Activated CD4-positive, CD25-positive, alpha-beta regulatory T cell treated with anti-CD3 and anti-CD28 coated beads, Interleukin-2, amount 50 U/mL, for 24 hours (primary cell): ENCODE measurements at regions not wholly inside any gene's neighbourhood (a gene's known extent, or its start where the extent isn't known, plus 50 kb on each side); places are given as distances from the start of the nearest gene placed in this dataset.
"Not testable (repeated sequence)": the region's sequence is repeated elsewhere in the genome, so short reads cannot be mapped to it uniquely, and the experiment has no call there.

Source experiments
- ATAC-seq, 2 donors: fragments of 150-1000 bp; cut with Tn5 transposase; one replicate each; pipeline ENCODE4 v1.10.0; 2021; ENCODE audit warnings: mild to moderate bottlenecking in 1 of 2, moderate library complexity in 1 of 2

DNA sequence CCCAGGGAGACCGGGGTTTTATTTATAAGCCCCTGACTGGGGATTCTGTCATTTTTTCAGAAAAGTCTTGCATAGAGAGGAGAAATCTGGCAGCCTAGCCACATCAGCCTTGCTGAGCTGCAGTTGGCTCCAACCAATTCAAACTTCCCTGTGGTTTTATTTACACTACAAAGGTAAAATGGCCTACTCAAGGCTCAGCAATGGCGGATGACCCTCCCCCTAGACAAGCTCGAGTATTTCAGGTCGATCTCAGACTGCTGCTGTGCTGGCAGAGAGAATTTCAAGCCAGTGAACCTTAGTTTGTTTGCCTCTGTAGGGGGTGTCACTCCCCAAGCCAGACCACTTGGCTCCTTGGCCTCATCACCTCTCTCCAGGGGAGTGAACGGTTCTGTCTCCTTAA lies 52.9 kb downstream of the CDY2A start:
- not testable (repeated sequence) for ATAC-seq

DNA sequence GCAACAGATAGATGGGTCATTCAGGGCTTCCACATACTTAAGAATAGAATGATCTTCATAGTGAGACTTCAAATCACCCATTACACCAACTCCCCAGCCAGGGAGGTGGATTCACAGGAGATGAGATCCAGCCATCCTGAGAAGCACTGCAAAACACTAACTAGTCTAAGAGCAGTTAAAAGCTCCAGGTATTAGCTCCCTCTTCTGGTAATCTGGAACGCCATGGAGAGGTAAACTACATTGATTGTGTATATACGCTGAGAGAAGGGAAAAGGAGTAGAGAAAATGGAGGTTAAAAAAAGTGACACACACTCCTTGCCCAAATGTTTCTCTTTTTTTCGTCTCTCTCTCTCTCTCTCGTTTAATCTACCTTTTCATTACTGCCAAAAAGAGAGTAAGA lies 60.3 kb downstream of the CDY2A start:
- ATAC-seq = not testable (repeated sequence)

DNA sequence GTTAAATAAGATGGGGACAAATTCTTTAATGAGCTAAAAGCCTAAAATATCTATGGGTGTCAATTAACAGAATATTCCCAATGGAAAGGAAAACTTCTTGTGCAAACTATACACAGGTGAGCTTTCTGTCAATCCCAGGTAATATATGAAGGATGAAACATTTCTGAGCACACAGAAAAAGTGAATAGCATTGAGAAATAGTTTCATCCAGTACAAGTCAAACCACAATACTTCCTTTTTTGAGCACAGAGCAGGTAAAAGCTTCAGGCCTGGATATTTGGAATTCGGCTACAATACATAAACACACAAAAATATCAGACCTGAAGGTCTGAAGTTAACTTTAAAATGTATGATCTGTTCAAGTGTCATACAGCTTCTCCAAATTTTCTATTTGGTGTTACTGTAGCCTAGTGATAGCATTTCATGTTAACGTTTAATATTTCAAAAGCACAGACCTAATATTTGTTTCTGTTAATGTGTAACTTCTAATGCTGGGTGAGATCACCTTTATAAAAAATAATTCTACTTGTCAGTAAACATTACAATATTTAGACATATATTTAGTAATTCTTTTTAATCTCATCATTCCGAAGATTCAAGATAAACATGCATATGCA lies 60.9 kb downstream of the CDY2A start:
- ATAC-seq = not testable (repeated sequence)

DNA sequence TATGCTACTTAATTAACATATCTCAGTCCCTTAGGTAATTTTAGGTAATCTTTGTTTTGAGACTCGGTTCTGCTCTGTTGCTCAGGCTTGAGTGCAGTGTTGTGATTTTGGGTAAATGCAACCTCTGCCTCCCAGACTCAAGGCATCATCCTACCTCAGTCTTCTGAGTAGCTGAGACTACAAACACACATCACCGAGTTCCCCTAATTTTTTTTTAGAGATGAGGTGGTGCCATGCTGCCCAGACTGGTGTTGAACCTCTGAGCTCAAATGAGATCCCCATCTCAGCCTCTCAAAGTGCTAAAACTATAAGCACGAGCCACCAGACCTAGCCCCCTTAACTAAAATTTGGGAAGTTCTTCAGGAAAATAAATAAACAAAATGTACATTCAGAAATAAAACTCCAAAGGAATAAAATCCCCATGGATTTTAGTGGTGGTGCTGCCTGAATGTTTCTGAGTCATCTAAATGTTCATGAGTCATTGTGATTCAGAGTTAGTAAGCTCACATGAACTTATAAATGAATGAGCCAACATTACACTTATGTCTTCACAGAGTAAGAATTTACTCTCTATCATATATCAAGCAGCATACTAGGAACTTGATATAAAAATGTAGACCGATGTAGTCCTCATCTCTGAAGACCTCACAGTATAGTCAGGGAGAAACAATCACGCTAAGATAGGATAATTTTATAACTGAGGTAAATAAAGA lies 62.5 kb downstream of the CDY2A start:
- not testable (repeated sequence) for ATAC-seq

DNA sequence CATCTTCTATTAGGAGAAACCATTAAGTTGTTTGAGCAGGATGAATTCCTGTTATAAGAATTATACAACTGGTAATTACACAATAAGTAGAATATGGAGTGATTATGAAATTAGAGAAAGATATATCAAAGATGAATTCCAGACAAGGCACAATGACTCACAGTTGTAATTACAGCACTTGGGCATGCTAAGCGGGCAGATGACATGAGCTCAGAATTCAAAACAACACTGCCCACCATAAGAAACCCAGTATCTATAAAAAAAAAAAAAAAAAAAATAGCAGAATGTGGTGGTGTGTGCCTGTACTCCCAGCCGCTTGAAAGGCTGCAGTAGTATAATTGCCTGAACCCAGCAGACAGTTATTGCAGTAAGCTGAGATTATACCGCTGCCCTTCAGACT lies 67.4 kb downstream of the CDY2A start:
- ATAC-seq = not testable (repeated sequence)

DNA sequence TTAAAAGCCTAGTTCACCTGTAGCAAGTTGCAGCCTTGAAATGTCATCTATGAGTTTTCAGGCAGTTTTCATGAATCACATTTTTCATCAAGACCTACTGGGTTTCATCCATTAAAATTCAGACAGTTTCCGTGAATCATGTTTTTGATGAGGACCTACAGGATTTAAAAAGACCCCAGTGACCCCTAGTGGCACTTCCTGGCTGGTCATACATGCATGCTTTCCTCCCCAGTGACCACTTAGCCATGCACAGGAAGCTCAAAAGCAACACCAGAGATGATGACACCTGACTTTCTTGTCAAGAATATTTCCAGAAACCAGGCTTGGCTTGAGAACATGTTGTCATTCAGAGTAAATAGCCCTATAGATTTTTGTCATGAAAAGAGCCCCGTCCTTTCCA lies 80.1 kb downstream of the CDY2A start:
- ATAC-seq = not testable (repeated sequence)

DNA sequence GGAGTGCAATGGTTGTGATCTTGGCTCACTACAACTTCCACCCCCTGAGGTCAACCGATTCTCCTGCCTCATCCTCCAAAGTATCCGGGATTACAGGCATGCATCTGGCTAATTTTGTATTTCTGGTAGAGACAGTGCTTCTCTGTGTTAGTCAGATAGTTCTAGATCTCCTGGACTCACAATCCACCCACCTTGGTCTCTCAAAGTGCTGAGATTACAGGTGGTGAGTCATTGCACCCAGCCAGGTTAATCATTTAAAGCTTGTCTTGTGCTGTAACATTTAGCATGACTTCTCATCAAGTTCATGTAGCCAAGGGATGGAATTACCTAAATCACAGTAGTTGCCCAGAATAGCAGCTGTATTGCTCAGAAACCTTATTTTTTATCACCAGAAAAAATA lies 92.8 kb downstream of the CDY2A start:
- ATAC-seq = not testable (repeated sequence)

DNA sequence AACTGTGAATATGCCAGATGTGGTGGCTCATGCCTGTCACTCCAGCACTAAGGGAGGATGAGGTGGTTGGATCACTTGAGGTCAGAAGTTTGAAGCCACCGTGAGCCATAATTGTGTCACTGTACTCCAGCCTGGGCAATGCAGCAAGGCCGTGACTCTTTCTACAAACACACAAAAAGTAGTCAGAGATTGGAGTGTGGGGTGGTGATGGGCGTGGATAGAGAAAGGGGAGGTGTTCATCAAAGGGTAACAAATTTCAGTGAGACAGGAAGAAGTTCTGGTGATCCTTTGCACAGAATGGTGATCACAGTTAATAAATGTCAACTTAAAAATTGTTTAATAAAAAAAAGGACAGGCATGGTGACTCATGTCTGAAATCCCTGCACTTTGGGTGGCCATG lies 112.1 kb downstream of the CDY2A start:
- not testable (repeated sequence) for ATAC-seq

DNA sequence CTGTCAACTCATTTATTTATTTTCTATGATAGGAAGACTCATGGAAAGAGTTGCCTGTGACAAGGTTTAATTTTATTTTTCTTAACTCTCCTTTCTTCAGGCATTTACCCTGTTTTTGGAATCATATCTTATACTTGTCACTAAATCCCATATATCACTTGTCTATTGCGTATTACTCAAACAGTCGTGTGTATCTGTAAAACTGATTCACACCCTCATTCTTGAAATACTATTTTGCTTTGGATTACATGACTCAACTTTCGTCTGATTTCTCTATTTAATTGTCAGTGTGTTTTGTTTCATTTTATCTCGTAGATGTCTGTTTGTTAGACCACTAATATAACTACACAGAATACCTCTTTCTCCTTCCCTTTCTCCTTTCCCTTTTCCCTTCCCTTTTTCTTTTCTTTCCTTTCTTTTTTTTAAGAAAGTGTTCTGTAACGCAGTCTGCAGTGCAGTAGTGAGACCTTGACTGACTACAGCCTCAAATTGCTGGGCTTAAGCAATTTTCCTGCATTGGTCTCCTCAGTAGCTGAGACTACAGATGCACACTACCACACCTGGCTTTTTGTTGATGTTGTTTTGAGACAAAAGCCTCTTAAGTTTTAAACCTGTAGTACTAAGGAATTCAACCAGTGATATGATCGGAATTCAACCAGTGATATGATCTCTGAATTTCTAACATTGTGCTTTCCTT lies 113.9 kb downstream of the CDY2A start:
- ATAC-seq = not testable (repeated sequence)

DNA sequence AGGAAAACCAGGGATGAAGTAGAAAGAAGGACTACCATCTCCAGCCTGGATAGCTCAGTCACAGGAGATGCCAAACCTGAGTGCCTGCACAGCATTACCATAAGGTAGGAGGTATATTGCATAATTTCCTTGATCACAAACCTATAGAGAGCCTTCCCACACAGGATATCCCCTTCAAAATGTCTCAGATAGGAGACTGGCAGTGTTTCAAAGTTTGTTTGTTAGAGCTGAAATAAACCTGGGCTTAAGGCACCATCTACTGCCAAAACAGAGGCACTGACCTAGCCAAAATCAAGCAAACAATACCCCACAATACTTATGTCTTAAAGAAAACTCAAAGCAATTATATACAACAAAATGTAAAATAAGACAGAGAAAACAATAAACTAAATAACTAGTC lies 120.8 kb downstream of the CDY2A start:
- ATAC-seq = not testable (repeated sequence)

DNA sequence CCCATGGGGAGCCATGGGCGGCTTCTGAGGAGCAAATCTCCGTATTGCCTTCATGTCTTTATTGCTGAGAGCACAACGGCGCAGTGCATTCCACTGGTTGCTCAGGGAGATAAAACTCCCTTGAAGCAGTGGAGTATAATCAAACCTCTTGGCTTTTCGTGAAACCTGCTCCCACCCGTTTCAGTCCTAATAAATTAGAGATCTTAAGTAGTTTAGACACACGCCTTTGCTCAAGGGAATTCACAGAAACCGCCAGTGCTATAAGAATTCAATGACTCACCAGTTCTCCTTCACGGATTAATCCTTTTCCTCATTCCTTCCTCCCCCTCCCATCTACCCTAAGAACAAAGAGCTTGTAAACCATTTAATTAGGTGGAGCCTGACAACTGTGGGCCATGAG lies 127.0 kb downstream of the CDY2A start:
- not testable (repeated sequence) for ATAC-seq

DNA sequence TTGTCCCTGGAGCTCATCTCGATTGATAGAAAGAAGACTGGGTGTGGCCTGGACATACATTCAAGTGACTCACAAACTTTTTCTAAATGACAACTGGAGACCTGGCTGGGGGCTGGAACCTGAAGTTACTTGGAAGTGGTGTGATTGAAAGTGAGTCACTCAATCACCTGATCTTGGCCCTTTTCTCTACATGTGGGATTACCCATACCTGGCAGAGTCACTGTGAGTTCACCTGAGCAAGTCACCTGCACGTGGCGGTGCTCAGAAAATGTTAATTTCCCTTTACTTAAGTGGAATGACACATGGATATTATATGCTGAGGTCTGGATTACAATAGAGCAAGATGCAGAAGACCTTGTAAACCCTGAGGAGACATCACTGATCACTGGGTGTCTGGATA lies 140.2 kb downstream of the CDY2A start:
- ATAC-seq = not testable (repeated sequence)

DNA sequence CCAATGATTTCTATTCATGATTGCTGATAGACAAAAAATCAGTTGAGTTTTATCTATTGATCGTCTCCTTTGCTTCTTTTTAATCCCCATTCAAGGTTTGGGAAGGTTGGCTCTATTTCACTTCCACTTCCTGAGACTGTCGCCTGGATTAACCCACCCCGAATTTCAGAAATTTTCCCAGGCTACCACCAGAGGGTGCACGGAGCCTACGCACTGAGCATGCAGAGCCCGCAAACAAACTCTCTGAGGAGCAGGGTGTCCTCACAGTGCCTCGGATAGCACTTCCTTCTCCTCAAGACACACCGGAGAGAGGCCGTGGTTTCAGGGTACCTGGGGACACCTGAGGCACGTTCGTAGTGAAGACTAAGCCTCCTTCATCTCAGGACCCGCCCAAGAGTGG lies 150.5 kb downstream of the CDY2A start:
- ATAC-seq = not testable (repeated sequence)

DNA sequence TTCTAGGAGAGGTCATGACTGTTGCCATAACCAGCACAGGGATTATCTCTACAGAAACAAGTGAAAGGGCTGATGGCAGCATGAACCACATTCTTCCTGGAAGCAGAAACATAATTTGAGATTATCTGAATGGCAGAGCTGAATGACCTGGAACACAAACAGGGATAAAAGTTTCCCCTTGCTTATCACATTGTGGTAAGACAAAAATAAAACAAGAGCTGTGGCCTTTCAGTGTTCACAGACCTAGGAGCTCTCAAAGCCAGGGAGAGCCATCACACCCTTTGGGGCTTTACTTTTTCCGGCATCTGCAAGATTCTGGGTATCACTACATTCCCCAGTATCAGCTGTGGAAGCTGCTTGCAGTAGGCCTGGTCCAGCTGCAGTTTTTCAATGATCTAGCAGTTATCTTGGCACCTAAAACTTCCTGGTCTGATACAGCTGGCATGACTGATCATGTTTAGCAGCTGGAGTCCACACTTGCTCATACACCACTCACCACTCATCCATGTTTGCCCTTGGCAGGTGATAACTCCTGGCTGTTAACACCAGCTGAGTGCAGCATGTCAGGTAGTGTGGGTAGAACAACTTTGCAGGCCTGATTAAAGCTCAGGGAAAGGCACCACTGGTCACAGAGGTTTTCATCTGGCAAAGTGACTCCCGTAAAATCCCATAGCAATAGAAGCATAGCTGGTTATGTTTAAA lies 163.5 kb downstream of the CDY2A start:
- ATAC-seq = not testable (repeated sequence)

DNA sequence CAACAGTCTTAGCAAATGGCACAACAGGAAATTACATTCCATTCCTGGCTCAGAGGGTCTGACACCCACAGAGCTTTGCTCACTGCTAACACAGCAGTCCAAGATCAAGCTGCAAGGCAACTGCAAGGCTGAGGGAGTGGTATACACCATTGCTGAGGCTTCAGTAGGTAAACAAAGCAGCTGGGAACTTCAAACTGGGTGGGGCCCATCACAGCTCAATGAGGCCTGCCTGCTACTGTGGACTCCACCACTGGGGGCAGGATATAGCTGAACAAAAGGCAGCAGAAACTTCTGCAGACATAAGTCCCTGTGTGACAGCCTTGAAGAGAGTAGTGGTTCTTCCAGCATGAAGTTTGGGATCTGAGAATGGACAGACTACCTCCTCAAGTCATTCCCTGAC lies 212.0 kb downstream of the CDY2A start:
- not testable (repeated sequence) for ATAC-seq

DNA sequence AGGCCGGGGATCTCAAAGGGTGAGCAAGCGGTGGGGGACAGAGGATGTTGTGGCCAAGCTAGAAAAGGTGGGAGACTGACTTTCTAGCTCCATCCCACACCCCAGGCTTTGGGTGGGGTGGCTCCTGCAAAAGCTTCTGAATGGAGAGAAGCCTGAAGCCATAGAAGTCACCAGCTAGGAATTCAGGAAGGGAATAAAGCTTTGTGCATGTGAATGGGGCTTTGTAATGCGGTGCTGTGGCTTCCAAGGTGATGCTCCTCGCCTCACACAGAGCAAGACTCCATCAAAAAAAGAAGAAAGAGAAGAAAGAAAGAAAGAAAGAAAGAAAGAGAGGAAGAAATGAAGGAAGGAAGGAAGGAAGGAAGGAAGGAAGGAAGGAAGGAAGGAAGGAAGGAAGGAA lies 237.0 kb downstream of the CDY2A start:
- not testable (repeated sequence) for ATAC-seq

DNA sequence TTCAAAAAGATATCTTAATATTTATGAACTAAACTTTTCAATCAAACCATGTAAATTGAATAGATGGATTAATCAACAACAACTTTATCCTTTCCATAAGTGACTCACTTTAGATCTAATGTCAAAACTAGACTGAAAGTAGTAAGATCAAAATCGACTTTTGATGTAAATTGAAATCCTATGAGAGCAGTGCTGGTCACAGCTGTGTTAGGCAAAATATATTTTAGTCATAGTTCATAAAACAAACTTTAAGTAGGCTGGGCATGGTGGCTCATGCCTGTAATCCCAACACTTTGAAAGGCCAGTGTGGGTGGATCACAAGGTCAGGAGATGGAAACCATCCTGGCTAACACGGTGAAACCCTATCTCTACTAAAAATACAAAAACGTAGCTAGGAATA lies 245.5 kb downstream of the CDY2A start:
- ATAC-seq = not testable (repeated sequence)

DNA sequence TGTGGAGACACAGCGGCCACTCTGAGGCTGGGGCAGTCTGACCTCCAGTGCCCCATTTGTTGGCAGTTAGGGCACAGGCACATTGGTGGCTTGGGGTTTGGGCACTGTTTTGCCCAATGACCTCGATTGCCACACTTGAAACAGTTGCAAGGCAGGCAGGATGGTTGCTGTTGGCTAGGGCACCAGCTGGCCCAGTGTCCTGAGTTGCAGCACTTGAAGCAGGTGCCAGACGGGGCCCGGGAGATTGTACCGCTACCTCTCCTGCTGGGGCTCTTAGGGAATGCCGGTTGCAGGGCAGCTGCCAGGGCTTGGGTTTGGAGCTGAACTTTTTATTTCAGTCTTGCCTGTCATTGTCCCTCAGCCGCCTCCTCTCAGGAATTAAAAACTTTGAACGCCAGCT lies 252.2 kb upstream of the HSFY1 start:
- not testable (repeated sequence) for ATAC-seq

DNA sequence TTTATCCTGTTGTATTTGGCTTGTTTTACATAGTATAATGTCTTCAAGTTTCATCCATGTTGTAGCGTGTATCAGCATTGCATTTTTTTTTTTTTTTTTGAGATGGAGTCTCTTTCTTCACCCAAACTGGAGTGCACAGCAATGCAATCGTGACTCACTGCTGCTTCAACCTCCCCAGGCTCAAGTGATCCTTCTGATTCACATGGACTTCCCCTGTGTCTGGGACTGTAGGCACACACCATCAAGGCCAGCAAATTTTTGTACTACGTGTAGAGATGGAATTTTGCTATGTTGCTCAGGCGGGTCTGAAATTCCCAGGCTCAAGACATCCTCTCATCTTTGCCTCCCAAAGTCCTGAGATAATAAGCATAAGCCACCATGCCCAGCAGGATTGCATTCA lies 248.1 kb upstream of the HSFY1 start:
- not testable (repeated sequence) for ATAC-seq

DNA sequence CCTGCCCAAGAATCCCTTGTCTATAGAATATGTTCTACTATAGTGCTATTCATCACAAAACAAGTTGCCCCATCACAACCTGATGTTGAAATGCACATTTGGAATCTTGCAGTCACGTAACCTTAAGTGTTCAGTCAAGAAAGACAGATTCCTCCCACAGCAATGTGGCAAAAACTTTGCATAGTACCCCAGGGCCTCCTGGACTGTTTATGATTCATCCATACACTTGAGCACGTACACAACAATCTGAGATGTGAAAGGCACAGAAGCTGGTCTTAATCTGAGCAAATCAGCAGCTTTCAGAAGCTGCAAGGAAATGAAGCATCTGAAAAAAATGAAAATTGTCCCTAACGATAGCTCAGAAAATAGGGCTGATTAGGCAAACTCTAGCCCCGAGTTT lies 240.2 kb upstream of the HSFY1 start:
- ATAC-seq = not testable (repeated sequence)

DNA sequence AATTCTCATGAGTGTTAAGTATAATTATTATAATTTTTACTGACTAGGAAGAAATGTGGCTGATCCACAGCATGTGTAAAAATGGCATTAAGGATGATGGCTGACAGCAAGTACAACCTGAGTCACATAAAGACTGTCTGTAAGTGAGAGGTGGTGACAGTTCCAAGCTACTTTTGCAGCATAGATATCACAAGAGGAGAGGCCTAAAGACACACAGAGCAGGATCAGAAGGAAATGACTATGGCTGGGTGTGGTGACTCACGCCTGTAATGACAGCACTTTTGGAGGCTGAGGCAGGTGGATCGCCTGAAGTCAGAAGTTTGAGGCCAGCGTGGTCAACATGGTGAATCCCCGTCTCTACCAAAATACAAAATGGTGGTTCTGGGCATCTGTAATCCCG lies 234.7 kb upstream of the HSFY1 start:
- ATAC-seq = not testable (repeated sequence)

DNA sequence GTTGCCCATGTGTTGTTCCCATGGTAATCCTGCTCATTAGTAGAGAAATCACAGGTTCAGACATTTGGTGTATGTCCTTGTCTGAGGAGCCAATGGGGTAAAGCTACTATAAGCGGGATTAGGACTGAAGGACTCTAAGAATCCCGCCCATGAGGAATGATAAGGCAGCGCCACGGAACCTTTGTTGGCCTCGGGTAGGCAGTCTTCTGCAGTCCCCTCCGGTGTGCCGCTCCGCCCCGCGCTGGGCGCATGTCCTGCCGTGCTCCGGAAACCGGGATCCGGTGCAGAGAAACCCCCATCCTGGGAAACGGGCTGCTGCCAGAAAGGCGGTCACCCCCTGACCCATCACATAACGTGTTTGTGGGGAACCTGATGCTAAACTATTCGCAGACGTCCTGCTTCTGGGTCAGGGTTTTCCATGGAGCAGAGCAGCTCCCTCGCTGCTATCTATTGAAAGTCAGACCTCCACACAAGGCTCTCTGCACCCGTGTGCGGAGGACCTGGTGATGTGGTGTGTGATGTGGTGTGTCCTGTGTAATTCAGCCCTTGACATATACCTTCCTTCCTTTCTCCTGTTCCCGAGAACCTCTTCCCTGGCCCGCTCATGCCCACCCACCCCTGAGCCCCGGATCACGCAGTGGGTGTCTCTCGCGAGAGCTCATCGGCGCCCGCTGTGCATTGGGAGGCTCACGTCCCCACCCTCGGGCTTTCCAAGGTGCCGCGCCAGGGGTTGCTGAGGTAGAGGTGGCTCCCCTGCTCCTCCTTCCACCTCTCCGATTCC lies 220.8 kb upstream of the HSFY1 start:
- ATAC-seq = peak in 1 of 2 donors; percentile 55
